ENCODE measurements at regions not wholly inside any gene's neighbourhood (a gene's known extent, or its start where the extent isn't known, plus 50 kb on each side); places are given as distances from the start of the nearest gene placed in this dataset.

- Histone ChIP-seq H3K36me3 (no peaks in the 10 kb centered on the region), H3K27ac (no peak overlapping the region), H3K9me3 (ENCODE audit: severe bottlenecking) (no peaks in the 10 kb centered on the region), H3K4me3 (ENCODE audit: low read depth, low read length) (no peak overlapping the region), H3K27me3 (ENCODE audit: insufficient read depth, low read depth, severe bottlenecking) (no peaks in the 10 kb centered on the region)
- TF ChIP-seq CTCF (IDR thresholded peaks at IDR 0.05; ENCODE audit: low read depth, low read length): no peak
- DNase-seq: no peak
Measured at GRCh38 chr11:111438846-111439520, 59.9 kb upstream of the POU2AF1 start.

- Histone ChIP-seq H3K9me3 (ENCODE audit: severe bottlenecking) (no peaks in the 10 kb centered on the region), H3K27me3 (ENCODE audit: insufficient read depth, low read depth, severe bottlenecking) (no peaks in the 10 kb centered on the region), H3K4me3 (ENCODE audit: low read depth, low read length) (no peak overlapping the region), H3K27ac (no peak overlapping the region), H3K36me3 (no peaks in the 10 kb centered on the region)
- no peak for TF ChIP-seq CTCF (IDR thresholded peaks at IDR 0.05; ENCODE audit: low read depth, low read length)
- DNase-seq: no peak
Measured at GRCh38 chr11:111438168-111438567, 59.1 kb upstream of the POU2AF1 start.

GRCh38 chr11:111435046-111435698, 56.1 kb upstream of the POU2AF1 start:
- H3K36me3 ChIP-seq: no peaks in the 10 kb centered on the region
- DNase-seq: no peak
- TF ChIP-seq CTCF (IDR thresholded peaks at IDR 0.05; ENCODE audit: low read depth, low read length): no peak
- no peaks in the 10 kb centered on the region for H3K27me3 ChIP-seq (ENCODE audit: insufficient read depth, low read depth, severe bottlenecking)
- H3K27ac ChIP-seq: no peak overlapping the region
- H3K9me3 ChIP-seq (ENCODE audit: severe bottlenecking): no peaks in the 10 kb centered on the region
- no peak overlapping the region for H3K4me3 ChIP-seq (ENCODE audit: low read depth, low read length)

GRCh38 chr11:111429066-111429506, 50.0 kb upstream of the POU2AF1 start:
- H3K27ac ChIP-seq: no peak overlapping the region
- H3K36me3 ChIP-seq: no peaks in the 10 kb centered on the region
- H3K27me3 ChIP-seq (ENCODE audit: insufficient read depth, low read depth, severe bottlenecking): no peaks in the 10 kb centered on the region
- no peak overlapping the region for H3K4me3 ChIP-seq (ENCODE audit: low read depth, low read length)
- DNase-seq: peak; percentile 64
- peak; percentile 74 for TF ChIP-seq CTCF (IDR thresholded peaks at IDR 0.05; ENCODE audit: low read depth, low read length)
- no peaks in the 10 kb centered on the region for H3K9me3 ChIP-seq (ENCODE audit: severe bottlenecking)

Data from WERI-Rb-1 (cell line).